Osteocyte (in vitro differentiated cells): ENCODE measurements at regions not wholly inside any gene's neighbourhood (a gene's known extent, or its start where the extent isn't known, plus 50 kb on each side); places are given as distances from the start of the nearest gene placed in this dataset.

Source experiments
- DNase-seq: peaks from one replicate; pipeline ENCODE4 v3.0.0; 2021; ENCODE audit warnings: mixed read lengths; ENCODE audit not compliant: unreplicated experiment; ENCODE audit errors: extremely low spot score
- H3K27ac Mint-ChIP-seq: one replicate; pipeline ENCODE4 v1.8.0; 2021; ENCODE audit warnings: mild to moderate bottlenecking, mixed read lengths; ENCODE audit not compliant: unreplicated experiment
- H3K27me3 Mint-ChIP-seq: one replicate; pipeline ENCODE4 v1.8.0; 2021; ENCODE audit warnings: mixed read lengths; ENCODE audit not compliant: unreplicated experiment
- H3K36me3 Mint-ChIP-seq: one replicate; pipeline ENCODE4 v1.8.0; 2021; ENCODE audit warnings: mixed read lengths; ENCODE audit not compliant: unreplicated experiment
- H3K4me1 Mint-ChIP-seq: one replicate; pipeline ENCODE4 v1.8.0; 2021; ENCODE audit warnings: mixed read lengths; ENCODE audit not compliant: unreplicated experiment
- H3K4me3 Mint-ChIP-seq: one replicate; pipeline ENCODE4 v1.8.0; 2021; ENCODE audit warnings: mild to moderate bottlenecking, moderate library complexity, mixed read lengths; ENCODE audit not compliant: unreplicated experiment
- H3K9me3 Mint-ChIP-seq: one replicate; pipeline ENCODE4 v1.8.0; 2021; ENCODE audit warnings: mixed read lengths; ENCODE audit not compliant: unreplicated experiment
- CTCF ChIP-seq: fragments of 200-600 bp; sonication (generic); IDR thresholded peaks from 2 replicates; pipeline ENCODE4 v1.5.0; 2021; ENCODE audit warnings: antibody characterized with exemption, mild to moderate bottlenecking, moderate library complexity

- H3K27ac Mint-ChIP-seq = no peak overlapping the region
- no peaks in the 10 kb centered on the region for H3K4me1 Mint-ChIP-seq
Measured at GRCh38 chr22:22398530-22399327, 109.8 kb downstream of the ZNF280B start.

GRCh38 chr22:22400099-22400498 lies 108.4 kb downstream of the ZNF280B start:
- no peaks in the 10 kb centered on the region for H3K9me3 Mint-ChIP-seq

More at GRCh38 chr22:22398530-22399327, 109.8 kb downstream of the ZNF280B start:
- Mint-ChIP-seq H3K4me3 (no peak overlapping the region), H3K36me3 (no peaks in the 10 kb centered on the region), H3K27me3 (peaks cover 19% of the 10 kb centered on the region), H3K9me3 (peaks cover 5% of the 10 kb centered on the region)
- no peak for TF ChIP-seq CTCF
- DNase-seq = peak; percentile 76

GRCh38 chr22:22400964-22401363 lies 107.6 kb downstream of the ZNF280B start:
- no peaks in the 10 kb centered on the region for H3K9me3 Mint-ChIP-seq
- H3K4me1 Mint-ChIP-seq = no peaks in the 10 kb centered on the region
- H3K27ac Mint-ChIP-seq = no peak overlapping the region
- no peaks in the 10 kb centered on the region for H3K36me3 Mint-ChIP-seq
- H3K27me3 Mint-ChIP-seq = peaks cover 19% of the 10 kb centered on the region
- no peak overlapping the region for H3K4me3 Mint-ChIP-seq
- peak; percentile 68 for DNase-seq
- no peak for TF ChIP-seq CTCF

More at GRCh38 chr22:22400099-22400498, 108.4 kb downstream of the ZNF280B start:
- Mint-ChIP-seq H3K27ac (no peak overlapping the region), H3K4me1 (no peaks in the 10 kb centered on the region), H3K4me3 (no peak overlapping the region), H3K27me3 (peaks cover 19% of the 10 kb centered on the region), H3K36me3 (no peaks in the 10 kb centered on the region)
- DNase-seq = peak; percentile 49
- TF ChIP-seq CTCF = no peak

GRCh38 chr22:22401381-22401780 lies 107.2 kb downstream of the ZNF280B start:
- TF ChIP-seq CTCF = no peak
- DNase-seq = peak; percentile 34
- Mint-ChIP-seq H3K4me1 (no peaks in the 10 kb centered on the region), H3K27ac (no peak overlapping the region), H3K36me3 (no peaks in the 10 kb centered on the region), H3K9me3 (no peaks in the 10 kb centered on the region), H3K27me3 (peaks cover 21% of the 10 kb centered on the region), H3K4me3 (no peak overlapping the region)

GRCh38 chr22:22403306-22403705 lies 105.2 kb downstream of the ZNF280B start:
- no peaks in the 10 kb centered on the region for H3K9me3 Mint-ChIP-seq
- H3K4me1 Mint-ChIP-seq = no peaks in the 10 kb centered on the region
- H3K27ac Mint-ChIP-seq = no peak overlapping the region
- peaks cover 25% of the 10 kb centered on the region for H3K27me3 Mint-ChIP-seq
- DNase-seq = no peak
- no peak overlapping the region for H3K4me3 Mint-ChIP-seq
- no peaks in the 10 kb centered on the region for H3K36me3 Mint-ChIP-seq
- no peak for TF ChIP-seq CTCF
